SK-MEL-5 (cell line): ENCODE measurements at regions not wholly inside any gene's neighbourhood (a gene's known extent, or its start where the extent isn't known, plus 50 kb on each side); places are given as distances from the start of the nearest gene placed in this dataset.

Experiments
- DNase-seq: peaks from one replicate; pipeline ENCODE4 v3.0.0-alpha.2; 2016; ENCODE audit warnings: low read depth, low spot score
- in situ Hi-C: cut with HindIII; loops from 2 replicates; pipeline ENCODE4 v1.10.0; 2016; ENCODE audit warnings: low sequenced_read_pairs, high pct_unique_total_duplicates, low pct_unique_long_range_greater_than_20kb

- in situ Hi-C loops, result no loop called here
- no peak for DNase-seq
Observed at GRCh38 chr18:72692086-72692485, 147.9 kb upstream of the CBLN2 start.

GRCh38 chr18:72687736-72688135, 143.6 kb upstream of the CBLN2 start:
- in situ Hi-C loops, result no loop called here
- no peak for DNase-seq

GRCh38 chr18:72675394-72675793, 131.3 kb upstream of the CBLN2 start:
- DNase-seq, result no peak
- in situ Hi-C loops, result no loop called here

- no peak for DNase-seq
- in situ Hi-C loops, result no loop called here
Observed at GRCh38 chr18:72674710-72675109, 130.6 kb upstream of the CBLN2 start.

- in situ Hi-C loops, result no loop called here
- DNase-seq, result no peak
Observed at GRCh38 chr18:72673242-72673641, 129.1 kb upstream of the CBLN2 start.

GRCh38 chr18:72672364-72673184, 128.4 kb upstream of the CBLN2 start:
- in situ Hi-C loops, result no loop called here

GRCh38 chr18:72667932-72668331, 123.8 kb upstream of the CBLN2 start:
- DNase-seq, result no peak
- in situ Hi-C loops, result no loop called here

More at GRCh38 chr18:72672364-72673184, 128.4 kb upstream of the CBLN2 start:
- DNase-seq, result peak; percentile 61

- in situ Hi-C loops, result no loop called here
- peak; percentile 82 for DNase-seq
Observed at GRCh38 chr18:72652990-72653593, 109.0 kb upstream of the CBLN2 start.

- in situ Hi-C loops, result no loop called here
- DNase-seq, result no peak
Observed at GRCh38 chr18:72651033-72651432, 106.9 kb upstream of the CBLN2 start.

- DNase-seq, result no peak
- in situ Hi-C loops, result no loop called here
Observed at GRCh38 chr18:72648481-72648960, 104.4 kb upstream of the CBLN2 start.

GRCh38 chr18:72648079-72648478, 103.9 kb upstream of the CBLN2 start:
- no peak for DNase-seq
- in situ Hi-C loops, result no loop called here

- in situ Hi-C loops, result no loop called here
- DNase-seq, result no peak
Observed at GRCh38 chr18:72640557-72640956, 96.4 kb upstream of the CBLN2 start.

GRCh38 chr18:72638376-72638775, 94.2 kb upstream of the CBLN2 start:
- in situ Hi-C loops, result no loop called here

GRCh38 chr18:72637721-72638120, 93.6 kb upstream of the CBLN2 start:
- DNase-seq, result no peak
- in situ Hi-C loops, result no loop called here

More at GRCh38 chr18:72638376-72638775, 94.2 kb upstream of the CBLN2 start:
- DNase-seq, result no peak

- in situ Hi-C loops, result no loop called here
- DNase-seq, result no peak
Observed at GRCh38 chr18:72637299-72637698, 93.2 kb upstream of the CBLN2 start.

- DNase-seq, result no peak
- in situ Hi-C loops, result no loop called here
Observed at GRCh38 chr18:72636611-72637010, 92.5 kb upstream of the CBLN2 start.

GRCh38 chr18:72634500-72634899, 90.4 kb upstream of the CBLN2 start:
- no peak for DNase-seq
- in situ Hi-C loops, result no loop called here

- DNase-seq, result no peak
- in situ Hi-C loops, result no loop called here
Observed at GRCh38 chr18:72630991-72631390, 86.8 kb upstream of the CBLN2 start.

GRCh38 chr18:72623444-72623843, 79.3 kb upstream of the CBLN2 start:
- DNase-seq, result no peak
- in situ Hi-C loops, result no loop called here
